Kidney epithelial cell (primary cell): ENCODE measurements at regions not wholly inside any gene's neighbourhood (a gene's known extent, or its start where the extent isn't known, plus 50 kb on each side); places are given as distances from the start of the nearest gene placed in this dataset.

Experiments
- DNase-seq: peaks from one replicate; pipeline ENCODE4 v3.0.0-alpha.2; 2010; ENCODE audit warnings: low read depth
- H3K27me3 ChIP-seq: 2 replicates; pipeline ENCODE4 v1.6.0; 2011; ENCODE audit warnings: low read length; ENCODE audit not compliant: control insufficient read depth, insufficient read depth
- H3K36me3 ChIP-seq: 2 replicates; pipeline ENCODE4 v1.5.1; 2011; ENCODE audit warnings: low read length; ENCODE audit not compliant: control insufficient read depth, insufficient read depth
- H3K4me3 ChIP-seq: 2 replicates; pipeline ENCODE4 v1.5.1; 2011; ENCODE audit warnings: low read depth, mild to moderate bottlenecking, control low read depth, low read length
- CTCF ChIP-seq: IDR thresholded peaks from 2 replicates; pipeline ENCODE4 v1.5.1; 2011; ENCODE audit warnings: mild to moderate bottlenecking, moderate library complexity, low read length, control low read depth, inconsistent platforms; ENCODE audit not compliant: insufficient read depth, poor library complexity, severe bottlenecking

- H3K27me3 ChIP-seq: no peaks in the 10 kb centered on the region
- no peaks in the 10 kb centered on the region for H3K36me3 ChIP-seq
- TF ChIP-seq CTCF: no peak
- peak; percentile 4 for DNase-seq
- no peak overlapping the region for H3K4me3 ChIP-seq
These were observed 172.6 kb upstream of the LUZP2 start for GRCh38 chr11:24324211-24324610.

- Histone ChIP-seq H3K27me3 (no peaks in the 10 kb centered on the region), H3K4me3 (no peak overlapping the region), H3K36me3 (no peaks in the 10 kb centered on the region)
- no peak for DNase-seq
- TF ChIP-seq CTCF: no peak
These were observed 152.6 kb upstream of the LUZP2 start for GRCh38 chr11:24344222-24344621.

- DNase-seq: no peak
- TF ChIP-seq CTCF: no peak
- Histone ChIP-seq H3K36me3 (no peaks in the 10 kb centered on the region), H3K4me3 (no peak overlapping the region), H3K27me3 (no peaks in the 10 kb centered on the region)
These were observed 147.9 kb upstream of the LUZP2 start for GRCh38 chr11:24348908-24349307.

GRCh38 chr11:24351179-24351578 is 145.7 kb upstream of the LUZP2 start:
- DNase-seq: no peak
- Histone ChIP-seq H3K27me3 (no peaks in the 10 kb centered on the region), H3K4me3 (no peak overlapping the region), H3K36me3 (no peaks in the 10 kb centered on the region)
- TF ChIP-seq CTCF: no peak

- H3K4me3 ChIP-seq: no peak overlapping the region
- no peaks in the 10 kb centered on the region for H3K27me3 ChIP-seq
- H3K36me3 ChIP-seq: no peaks in the 10 kb centered on the region
- no peak for DNase-seq
- TF ChIP-seq CTCF: no peak
These were observed 140.4 kb upstream of the LUZP2 start for GRCh38 chr11:24356501-24356900.

- TF ChIP-seq CTCF: no peak
These were observed 139.0 kb upstream of the LUZP2 start for GRCh38 chr11:24357620-24358410.

More at GRCh38 chr11:24357620-24358410, 139.0 kb upstream of the LUZP2 start:
- no peaks in the 10 kb centered on the region for H3K36me3 ChIP-seq
- DNase-seq: no peak
- no peak overlapping the region for H3K4me3 ChIP-seq
- no peaks in the 10 kb centered on the region for H3K27me3 ChIP-seq
